ENCODE measurements at regions not wholly inside any gene's neighbourhood (a gene's known extent, or its start where the extent isn't known, plus 50 kb on each side); places are given as distances from the start of the nearest gene placed in this dataset.

GRCh38 chr4:141885112-141885511, 248.7 kb downstream of the IL15 start:
- Histone ChIP-seq H3K4me3 (replicated peaks in 1 of 3) (no peak overlapping the region), H3K9me3 (no peaks in the 10 kb centered on the region), H3K4me1 (no peaks in the 10 kb centered on the region), H3K27me3 (no peaks in the 10 kb centered on the region), H3K27ac (no peak overlapping the region), H3K36me3 (no peaks in the 10 kb centered on the region)
- intact Hi-C loops (cut with DNase I), result no loop called here
- WGBS, 2 donors, result 73 to 82% methylated on average over 1 of the region's 1 CpG
- no peak for DNase-seq
- no peak for TF ChIP-seq POLR2A (IDR thresholded peaks at IDR 0.05)
- TF ChIP-seq CTCF (IDR thresholded peaks at IDR 0.05), result no peak

GRCh38 chr4:141890279-141890678, 253.9 kb downstream of the IL15 start:
- no peak for DNase-seq
- intact Hi-C loops (cut with DNase I), result no loop called here
- no peak for TF ChIP-seq POLR2A (IDR thresholded peaks at IDR 0.05)
- TF ChIP-seq CTCF (IDR thresholded peaks at IDR 0.05), result no peak
- H3K9me3 ChIP-seq, result no peaks in the 10 kb centered on the region
- H3K27ac ChIP-seq, result no peak overlapping the region
- no peaks in the 10 kb centered on the region for H3K27me3 ChIP-seq
- H3K4me1 ChIP-seq, result no peaks in the 10 kb centered on the region
- no peaks in the 10 kb centered on the region for H3K36me3 ChIP-seq
- H3K4me3 ChIP-seq (replicated peaks in 1 of 3), result no peak overlapping the region
- 38 to 50% methylated on average over 1 of the region's 1 CpG for WGBS, 2 donors

GRCh38 chr4:141891260-141892120, 255.1 kb downstream of the IL15 start:
- WGBS, 2 donors, result 85 to 89% methylated on average over 7 of the region's 7 CpGs
- no peaks in the 10 kb centered on the region for H3K36me3 ChIP-seq
- no peak overlapping the region for H3K27ac ChIP-seq
- DNase-seq, result no peak
- no peaks in the 10 kb centered on the region for H3K9me3 ChIP-seq
- H3K4me3 ChIP-seq (replicated peaks in 1 of 3), result no peak overlapping the region
- H3K27me3 ChIP-seq, result no peaks in the 10 kb centered on the region
- intact Hi-C loops (cut with DNase I), result no loop called here
- TF ChIP-seq CTCF (IDR thresholded peaks at IDR 0.05) (no peak), POLR2A (IDR thresholded peaks at IDR 0.05) (no peak)
- no peaks in the 10 kb centered on the region for H3K4me1 ChIP-seq

- WGBS, 2 donors, result 97 to 100% methylated on average over 3 of the region's 3 CpGs
- H3K4me1 ChIP-seq, result no peaks in the 10 kb centered on the region
- no peaks in the 10 kb centered on the region for H3K9me3 ChIP-seq
- TF ChIP-seq CTCF (IDR thresholded peaks at IDR 0.05) (no peak), POLR2A (IDR thresholded peaks at IDR 0.05) (no peak)
- intact Hi-C loops (cut with DNase I), result no loop called here
- no peaks in the 10 kb centered on the region for H3K36me3 ChIP-seq
- H3K27ac ChIP-seq, result no peak overlapping the region
- no peak for DNase-seq
- no peaks in the 10 kb centered on the region for H3K27me3 ChIP-seq
- H3K4me3 ChIP-seq (replicated peaks in 1 of 3), result no peak overlapping the region
These were observed 260.3 kb downstream of the IL15 start for GRCh38 chr4:141896687-141897086.

GRCh38 chr4:141898346-141898745, 262.0 kb downstream of the IL15 start:
- H3K27me3 ChIP-seq, result no peaks in the 10 kb centered on the region
- no peak for DNase-seq
- intact Hi-C loops (cut with DNase I), result no loop called here
- no peak overlapping the region for H3K4me3 ChIP-seq (replicated peaks in 1 of 3)
- no peaks in the 10 kb centered on the region for H3K36me3 ChIP-seq
- no peaks in the 10 kb centered on the region for H3K9me3 ChIP-seq
- H3K4me1 ChIP-seq, result no peaks in the 10 kb centered on the region
- H3K27ac ChIP-seq, result no peak overlapping the region
- TF ChIP-seq CTCF (IDR thresholded peaks at IDR 0.05) (no peak), POLR2A (IDR thresholded peaks at IDR 0.05) (no peak)
- WGBS, 2 donors, result 50 to 63% methylated on average over 2 of the region's 2 CpGs
